ENCODE measurements at regions not wholly inside any gene's neighbourhood (a gene's known extent, or its start where the extent isn't known, plus 50 kb on each side); places are given as distances from the start of the nearest gene placed in this dataset.

DNA sequence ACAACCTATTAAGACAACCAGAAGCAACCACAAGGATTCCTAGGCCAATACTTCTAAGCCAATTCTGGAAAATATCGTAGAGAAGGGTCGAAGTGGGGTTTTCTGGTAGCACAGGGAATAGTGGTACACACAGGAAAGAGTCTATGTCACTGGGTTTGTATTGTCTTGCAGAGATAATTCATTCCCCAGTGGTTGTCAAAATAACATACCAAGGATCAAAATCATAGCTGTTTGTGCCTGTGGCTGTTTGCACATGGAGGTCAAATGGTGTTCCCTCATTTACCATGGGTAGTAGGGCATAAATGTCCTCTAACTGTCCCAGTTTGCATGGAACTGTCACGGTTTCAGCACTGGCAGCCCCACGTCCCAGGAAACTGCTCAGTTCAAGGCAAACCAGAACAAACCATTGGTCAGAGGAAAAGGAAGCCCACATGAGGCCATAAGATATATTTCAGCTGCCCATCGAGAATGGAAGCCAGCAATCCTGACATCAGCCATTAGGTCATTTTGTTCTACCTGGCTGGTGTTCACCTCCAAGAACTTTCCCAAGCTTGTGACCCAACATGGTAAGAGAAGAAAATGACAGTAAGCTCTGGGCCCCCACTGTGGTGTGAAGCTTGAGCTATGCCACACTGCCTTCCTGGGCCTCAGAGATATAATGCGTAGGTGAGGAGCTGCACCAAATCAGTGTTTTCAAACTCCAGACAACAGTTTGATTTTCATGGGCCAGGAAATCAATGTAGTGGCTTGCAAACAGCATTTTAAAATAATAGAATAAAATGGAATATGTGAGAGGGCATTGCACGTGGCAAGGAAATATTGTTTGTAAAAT, 53.9 kb upstream of the NFE2L3 start:
- TF ChIP-seq, protein P1, sequence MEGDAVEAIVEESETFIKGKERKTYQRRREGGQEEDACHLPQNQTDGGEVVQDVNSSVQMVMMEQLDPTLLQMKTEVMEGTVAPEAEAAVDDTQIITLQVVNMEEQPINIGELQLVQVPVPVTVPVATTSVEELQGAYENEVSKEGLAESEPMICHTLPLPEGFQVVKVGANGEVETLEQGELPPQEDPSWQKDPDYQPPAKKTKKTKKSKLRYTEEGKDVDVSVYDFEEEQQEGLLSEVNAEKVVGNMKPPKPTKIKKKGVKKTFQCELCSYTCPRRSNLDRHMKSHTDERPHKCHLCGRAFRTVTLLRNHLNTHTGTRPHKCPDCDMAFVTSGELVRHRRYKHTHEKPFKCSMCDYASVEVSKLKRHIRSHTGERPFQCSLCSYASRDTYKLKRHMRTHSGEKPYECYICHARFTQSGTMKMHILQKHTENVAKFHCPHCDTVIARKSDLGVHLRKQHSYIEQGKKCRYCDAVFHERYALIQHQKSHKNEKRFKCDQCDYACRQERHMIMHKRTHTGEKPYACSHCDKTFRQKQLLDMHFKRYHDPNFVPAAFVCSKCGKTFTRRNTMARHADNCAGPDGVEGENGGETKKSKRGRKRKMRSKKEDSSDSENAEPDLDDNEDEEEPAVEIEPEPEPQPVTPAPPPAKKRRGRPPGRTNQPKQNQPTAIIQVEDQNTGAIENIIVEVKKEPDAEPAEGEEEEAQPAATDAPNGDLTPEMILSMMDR (conservative IDR thresholded peaks at IDR 0.05 in 1 of 2, IDR thresholded peaks at IDR 0.05 in 1 of 2; ENCODE audit: low read depth in 1 of 2, low read length in 2 of 2), result no peak
- no peak for TF ChIP-seq EZH2 (IDR thresholded peaks at IDR 0.05; ENCODE audit: low read length, missing control alignments)
